A549 (cell line): ENCODE measurements at regions not wholly inside any gene's neighbourhood (a gene's known extent, or its start where the extent isn't known, plus 50 kb on each side); places are given as distances from the start of the nearest gene placed in this dataset.

ENCODE experiments used
- CBX8 ChIP-seq: fragments of 200-600 bp; sonication (generic); IDR thresholded peaks from 2 replicates; pipeline ENCODE4 v1.6.1; 2016
- CEBPB ChIP-seq, 2 experiments: fragments of >200 bp in 1 of 2; sonication (Bioruptor Twin) in 1 of 2; formaldehyde crosslinking in 1 of 2; IDR thresholded peaks; 2 replicates each; pipeline ENCODE4 v1.6.1; 2012 to 2016
- CHD2 ChIP-seq: fragments of 150-350 bp; IDR thresholded peaks from 2 replicates; pipeline ENCODE4 v1.6.1; 2014; ENCODE audit warnings: low read length; ENCODE audit not compliant: partially characterized antibody
- HEYL ChIP-seq: fragments of 250-450 bp; sonication (Bioruptor Pico); IDR thresholded peaks from 2 replicates; pipeline ENCODE4 v1.8.0; 2021; ENCODE audit warnings: mild to moderate bottlenecking, moderate library complexity
- JUN ChIP-seq, 2 experiments: fragments of >200 bp; sonication (Bioruptor Twin); formaldehyde crosslinking; IDR thresholded peaks; 2 replicates in 1 of 2; 3 replicates in 1 of 2; pipeline ENCODE4 v1.6.1; 2016 to 2017
- POLR2A ChIP-seq: IDR thresholded peaks from 2 replicates; pipeline ENCODE4 v1.6.1; 2012; ENCODE audit warnings: mild to moderate bottlenecking, low read length
- RNF2 ChIP-seq: fragments of 200-600 bp; sonication (generic); IDR thresholded peaks from 2 replicates; pipeline ENCODE4 v1.6.1; 2016; ENCODE audit warnings: low read depth, mild to moderate bottlenecking, antibody characterized with exemption, moderate library complexity, borderline replicate concordance
- ZC3H11A ChIP-seq: fragments of 450-650 bp; IDR thresholded peaks from 2 replicates; pipeline ENCODE4 v1.6.1; 2014; ENCODE audit warnings: antibody characterized with exemption, mild to moderate bottlenecking
- TF ChIP-seq, protein P1 (sequence below): fragments of >200 bp; sonication (Bioruptor Twin); formaldehyde crosslinking; IDR thresholded peaks from 3 replicates; pipeline ENCODE4 v1.5.1; 2016

DNA sequence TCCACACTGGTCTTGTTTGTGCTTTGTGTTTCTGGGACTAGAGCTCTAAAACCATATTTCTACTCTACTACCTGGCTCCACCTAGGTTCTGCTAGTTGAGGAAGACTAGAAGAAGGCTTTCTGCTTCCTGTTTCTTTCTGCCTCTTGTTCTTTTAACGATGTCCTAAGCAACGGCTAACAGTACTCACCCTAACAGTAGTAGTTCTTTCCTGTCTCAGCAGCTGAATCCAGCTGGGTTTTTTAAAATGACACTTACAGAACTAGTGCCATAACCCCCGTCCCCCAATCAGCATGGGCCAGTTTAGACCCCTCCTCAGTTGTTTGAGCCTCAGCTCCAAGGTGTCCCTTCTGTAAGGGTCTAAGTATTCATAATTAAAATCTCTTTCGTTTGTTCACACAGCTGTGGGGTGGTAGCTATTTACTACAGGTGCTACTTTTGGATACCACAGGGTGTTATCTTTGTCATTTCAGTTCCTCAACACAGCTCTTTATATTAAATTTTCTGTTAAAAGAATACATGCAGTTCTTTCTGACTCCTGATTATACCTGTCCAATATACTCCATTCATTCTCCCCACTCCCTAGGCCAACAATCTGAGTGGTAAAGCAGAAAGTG lies 790.2 kb downstream of the DHX35 start:
- TF ChIP-seq CEBPB (IDR thresholded peaks at IDR 0.05): no peak
- TF ChIP-seq JUN (IDR thresholded peaks at IDR 0.05): no peak
- no peak for TF ChIP-seq CBX8
- TF ChIP-seq ZC3H11A: no peak
- TF ChIP-seq, protein P1, sequence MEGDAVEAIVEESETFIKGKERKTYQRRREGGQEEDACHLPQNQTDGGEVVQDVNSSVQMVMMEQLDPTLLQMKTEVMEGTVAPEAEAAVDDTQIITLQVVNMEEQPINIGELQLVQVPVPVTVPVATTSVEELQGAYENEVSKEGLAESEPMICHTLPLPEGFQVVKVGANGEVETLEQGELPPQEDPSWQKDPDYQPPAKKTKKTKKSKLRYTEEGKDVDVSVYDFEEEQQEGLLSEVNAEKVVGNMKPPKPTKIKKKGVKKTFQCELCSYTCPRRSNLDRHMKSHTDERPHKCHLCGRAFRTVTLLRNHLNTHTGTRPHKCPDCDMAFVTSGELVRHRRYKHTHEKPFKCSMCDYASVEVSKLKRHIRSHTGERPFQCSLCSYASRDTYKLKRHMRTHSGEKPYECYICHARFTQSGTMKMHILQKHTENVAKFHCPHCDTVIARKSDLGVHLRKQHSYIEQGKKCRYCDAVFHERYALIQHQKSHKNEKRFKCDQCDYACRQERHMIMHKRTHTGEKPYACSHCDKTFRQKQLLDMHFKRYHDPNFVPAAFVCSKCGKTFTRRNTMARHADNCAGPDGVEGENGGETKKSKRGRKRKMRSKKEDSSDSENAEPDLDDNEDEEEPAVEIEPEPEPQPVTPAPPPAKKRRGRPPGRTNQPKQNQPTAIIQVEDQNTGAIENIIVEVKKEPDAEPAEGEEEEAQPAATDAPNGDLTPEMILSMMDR: no peak
- TF ChIP-seq HEYL (CRISPR knock-in tag): no peak
- TF ChIP-seq POLR2A: no peak
- TF ChIP-seq CHD2: no peak
- TF ChIP-seq RNF2: no peak
